DMS53 (cell line): ENCODE measurements at regions not wholly inside any gene's neighbourhood (a gene's known extent, or its start where the extent isn't known, plus 50 kb on each side); places are given as distances from the start of the nearest gene placed in this dataset.
"Not testable (repeated sequence)": the region's sequence is repeated elsewhere in the genome, so short reads cannot be mapped to it uniquely, and the experiment has no call there.

ENCODE experiments used
- DNase-seq: peaks from one replicate; lab custom pipeline; 2025; lab: John Stamatoyannopoulos, UW

GRCh38 chr6:2307799-2308198, 62.4 kb upstream of the GMDS start:
- no peak for DNase-seq

DNA sequence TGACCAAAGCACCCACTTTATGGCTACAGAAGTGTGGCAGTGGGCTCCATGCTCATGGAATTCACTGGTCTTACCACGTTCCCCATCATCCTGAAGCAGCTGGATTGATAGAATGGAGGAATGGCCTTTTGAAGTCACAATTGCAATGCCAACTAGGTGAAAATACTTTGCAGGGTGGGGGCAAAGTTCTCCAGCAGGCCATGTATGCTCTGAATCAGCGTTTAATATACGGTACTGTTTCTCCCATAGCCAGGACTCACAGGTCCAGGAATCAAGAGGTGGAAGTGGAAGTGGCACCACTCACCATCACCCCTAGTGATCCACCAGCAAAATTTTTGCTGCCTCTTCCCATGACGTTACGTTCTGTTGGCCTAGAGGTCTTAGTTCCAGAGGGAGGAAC, 60.5 kb upstream of the GMDS start:
- no peak for DNase-seq

DNA sequence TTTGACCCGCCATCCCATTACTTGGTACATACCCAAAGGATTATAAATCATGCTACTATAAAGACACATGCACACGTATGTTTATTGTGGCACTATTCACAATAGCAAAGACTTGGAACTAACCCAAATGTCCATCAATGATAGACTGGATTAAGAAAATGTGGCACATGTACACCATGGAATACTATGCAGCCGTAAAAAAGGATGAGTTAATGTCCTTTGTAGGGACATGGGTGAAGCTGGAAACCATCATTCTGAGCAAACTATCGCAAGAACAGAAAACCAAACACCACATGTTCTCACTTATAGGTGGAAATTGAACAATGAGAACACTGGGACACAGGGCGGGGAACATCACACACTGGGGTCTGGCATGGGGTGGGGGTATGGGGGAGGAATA, 57.1 kb upstream of the GMDS start:
- not testable (repeated sequence) for DNase-seq

DNA sequence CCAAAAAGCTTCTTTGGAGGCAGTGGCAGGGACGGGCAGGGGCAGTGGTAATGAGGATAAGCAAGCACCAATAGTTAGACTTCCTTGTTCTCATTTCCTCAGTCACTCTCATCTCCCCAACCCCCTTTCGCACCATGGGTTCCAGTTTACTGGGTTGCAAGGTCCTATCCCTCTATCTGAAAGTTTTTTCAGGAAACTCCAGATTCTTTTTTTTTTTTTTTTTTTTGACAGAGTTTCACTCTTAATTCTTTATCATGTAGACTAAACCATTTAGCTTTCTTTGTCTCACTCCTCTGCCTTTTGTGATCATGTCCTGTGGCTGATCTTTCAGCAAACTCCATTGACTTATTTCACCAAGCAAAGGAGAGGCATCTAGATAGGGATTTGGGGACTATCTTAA, 51.4 kb upstream of the GMDS start:
- no peak for DNase-seq
